T-helper 1 cell treated with Interleukin-12 subunit alpha and Interleukin-12 subunit beta and Interleukin-4 antibody, amounts not matched to agents 30 μg/mL and 1 μg/mL, for 36 hours (primary cell): ENCODE measurements at regions not wholly inside any gene's neighbourhood (a gene's known extent, or its start where the extent isn't known, plus 50 kb on each side); places are given as distances from the start of the nearest gene placed in this dataset.
A peak's percentile ranks its signal among the peaks of the same experiment; 100 is the strongest.
"Not testable (repeated sequence)": the region's sequence is repeated elsewhere in the genome, so short reads cannot be mapped to it uniquely, and the experiment has no call there.

Experiments
- H3K27ac Mint-ChIP-seq: one replicate; pipeline ENCODE4 v1.8.0; 2021; ENCODE audit warnings: mild to moderate bottlenecking, mixed read lengths
- H3K27me3 Mint-ChIP-seq: one replicate; pipeline ENCODE4 v1.8.0; 2021; ENCODE audit warnings: low read depth, mixed read lengths
- H3K36me3 Mint-ChIP-seq: one replicate; pipeline ENCODE4 v1.8.0; 2021; ENCODE audit warnings: low read depth, mixed read lengths
- H3K4me1 Mint-ChIP-seq: one replicate; pipeline ENCODE4 v1.8.0; 2021; ENCODE audit warnings: low read depth, mixed read lengths
- H3K4me3 Mint-ChIP-seq: one replicate; pipeline ENCODE4 v1.8.0; 2021; ENCODE audit warnings: mild to moderate bottlenecking, moderate library complexity, mixed read lengths
- H3K9me3 Mint-ChIP-seq: one replicate; pipeline ENCODE4 v1.8.0; 2021; ENCODE audit warnings: mixed read lengths

- Mint-ChIP-seq H3K9me3 (no peaks in the 10 kb centered on the region), H3K4me3 (no peak overlapping the region), H3K36me3 (no peaks in the 10 kb centered on the region), H3K27ac (no peak overlapping the region), H3K27me3 (no peaks in the 10 kb centered on the region), H3K4me1 (peaks cover 11% of the 10 kb centered on the region)
Measured at GRCh38 chr10:30540276-30540675, 89.3 kb downstream of the LYZL2 start.

- Mint-ChIP-seq H3K36me3 (no peaks in the 10 kb centered on the region), H3K27ac (no peak overlapping the region), H3K9me3 (no peaks in the 10 kb centered on the region), H3K4me1 (peaks cover 19% of the 10 kb centered on the region), H3K27me3 (no peaks in the 10 kb centered on the region), H3K4me3 (no peak overlapping the region)
Measured at GRCh38 chr10:30538086-30538485, 91.5 kb downstream of the LYZL2 start.

GRCh38 chr10:30537586-30537985, 92.0 kb downstream of the LYZL2 start:
- H3K36me3 Mint-ChIP-seq, result no peaks in the 10 kb centered on the region
- H3K27ac Mint-ChIP-seq, result no peak overlapping the region
- no peaks in the 10 kb centered on the region for H3K27me3 Mint-ChIP-seq
- H3K4me1 Mint-ChIP-seq, result peaks cover 18% of the 10 kb centered on the region
- no peaks in the 10 kb centered on the region for H3K9me3 Mint-ChIP-seq
- H3K4me3 Mint-ChIP-seq, result no peak overlapping the region

GRCh38 chr10:30537158-30537557, 92.4 kb downstream of the LYZL2 start:
- H3K36me3 Mint-ChIP-seq, H3K4me3 Mint-ChIP-seq, H3K27me3 Mint-ChIP-seq, H3K9me3 Mint-ChIP-seq, H3K27ac Mint-ChIP-seq: not testable (repeated sequence)
- H3K4me1 Mint-ChIP-seq, result peaks cover 22% of the 10 kb centered on the region

- no peaks in the 10 kb centered on the region for H3K27me3 Mint-ChIP-seq
- no peak overlapping the region for H3K27ac Mint-ChIP-seq
- H3K9me3 Mint-ChIP-seq, result no peaks in the 10 kb centered on the region
- no peak overlapping the region for H3K4me3 Mint-ChIP-seq
- H3K4me1 Mint-ChIP-seq, result peaks cover 28% of the 10 kb centered on the region
- no peaks in the 10 kb centered on the region for H3K36me3 Mint-ChIP-seq
Measured at GRCh38 chr10:30536578-30536977, 93.0 kb downstream of the LYZL2 start.

- Mint-ChIP-seq H3K36me3 (no peaks in the 10 kb centered on the region), H3K27me3 (no peaks in the 10 kb centered on the region), H3K4me1 (peaks cover 29% of the 10 kb centered on the region), H3K27ac (no peak overlapping the region), H3K9me3 (no peaks in the 10 kb centered on the region), H3K4me3 (no peak overlapping the region)
Measured at GRCh38 chr10:30535677-30536076, 93.9 kb downstream of the LYZL2 start.

- Mint-ChIP-seq H3K36me3 (no peaks in the 10 kb centered on the region), H3K4me1 (peaks cover 37% of the 10 kb centered on the region), H3K27ac (no peak overlapping the region), H3K9me3 (no peaks in the 10 kb centered on the region), H3K4me3 (no peak overlapping the region), H3K27me3 (no peaks in the 10 kb centered on the region)
Measured at GRCh38 chr10:30534465-30535144, 94.9 kb downstream of the LYZL2 start.

- peaks cover 56% of the 10 kb centered on the region for H3K4me1 Mint-ChIP-seq
- H3K27me3 Mint-ChIP-seq, result no peaks in the 10 kb centered on the region
- no peaks in the 10 kb centered on the region for H3K36me3 Mint-ChIP-seq
- no peaks in the 10 kb centered on the region for H3K9me3 Mint-ChIP-seq
- H3K4me3 Mint-ChIP-seq, result no peak overlapping the region
- peak overlapping the region; percentile 71 for H3K27ac Mint-ChIP-seq
Measured at GRCh38 chr10:30531751-30532530, 97.6 kb downstream of the LYZL2 start.

GRCh38 chr10:30529373-30529998, 95.5 kb downstream of the MAP3K8 start:
- Mint-ChIP-seq H3K4me3 (peak overlapping the region; percentile 78), H3K27ac (peak overlapping the region; percentile 96), H3K36me3 (no peaks in the 10 kb centered on the region), H3K9me3 (no peaks in the 10 kb centered on the region), H3K27me3 (no peaks in the 10 kb centered on the region), H3K4me1 (peaks cover 59% of the 10 kb centered on the region)

- Mint-ChIP-seq H3K36me3 (no peaks in the 10 kb centered on the region), H3K4me1 (peaks cover 57% of the 10 kb centered on the region), H3K9me3 (no peaks in the 10 kb centered on the region), H3K4me3 (peak overlapping the region; percentile 21), H3K27me3 (no peaks in the 10 kb centered on the region), H3K27ac (peak overlapping the region; percentile 81)
Measured at GRCh38 chr10:30528429-30528786, 94.4 kb downstream of the MAP3K8 start.

GRCh38 chr10:30527623-30528428, 93.8 kb downstream of the MAP3K8 start:
- Mint-ChIP-seq H3K4me1 (peaks cover 54% of the 10 kb centered on the region), H3K27ac (peak overlapping the region; percentile 81), H3K27me3 (no peaks in the 10 kb centered on the region), H3K9me3 (no peaks in the 10 kb centered on the region), H3K36me3 (no peaks in the 10 kb centered on the region), H3K4me3 (peak overlapping the region; percentile 68)

GRCh38 chr10:30522661-30523078, 88.7 kb downstream of the MAP3K8 start:
- not testable (repeated sequence) for H3K27ac Mint-ChIP-seq, H3K27me3 Mint-ChIP-seq, H3K4me3 Mint-ChIP-seq, H3K36me3 Mint-ChIP-seq
- Mint-ChIP-seq H3K9me3 (peaks cover 11% of the 10 kb centered on the region), H3K4me1 (peaks cover 23% of the 10 kb centered on the region)

GRCh38 chr10:30518907-30519306, 84.9 kb downstream of the MAP3K8 start:
- H3K27ac Mint-ChIP-seq, result no peak overlapping the region
- peaks cover 2% of the 10 kb centered on the region for H3K36me3 Mint-ChIP-seq
- H3K4me3 Mint-ChIP-seq, result no peak overlapping the region
- no peaks in the 10 kb centered on the region for H3K27me3 Mint-ChIP-seq
- peaks cover 6% of the 10 kb centered on the region for H3K4me1 Mint-ChIP-seq
- peaks cover 15% of the 10 kb centered on the region for H3K9me3 Mint-ChIP-seq
